Neural progenitor cell (in vitro differentiated cells): ENCODE measurements at regions not wholly inside any gene's neighbourhood (a gene's known extent, or its start where the extent isn't known, plus 50 kb on each side); places are given as distances from the start of the nearest gene placed in this dataset.

ENCODE experiments used
- DNase-seq: peaks from one replicate; pipeline ENCODE4 v3.0.0-alpha.2; 2016; ENCODE audit warnings: low spot score
- H2AFZ ChIP-seq: fragments of 200-600 bp; sonication (generic); replicated peaks from 2 replicates; pipeline ENCODE4 v1.6.1; 2016; ENCODE audit warnings: antibody characterized with exemption
- H3F3A ChIP-seq: fragments of 200-600 bp; sonication (generic); 2 replicates; pipeline ENCODE4 v1.6.1; 2016; ENCODE audit warnings: antibody characterized with exemption, low read depth
- H3K27ac ChIP-seq: fragments of 200-600 bp; sonication (generic); 2 replicates; pipeline ENCODE4 v1.5.1; 2016; ENCODE audit warnings: mild to moderate bottlenecking
- H3K27me3 ChIP-seq: fragments of 200-600 bp; sonication (generic); 2 replicates; pipeline ENCODE4 v1.6.1; 2016; ENCODE audit warnings: mild to moderate bottlenecking, moderate library complexity
- H3K36me3 ChIP-seq: fragments of 200-600 bp; sonication (generic); 2 replicates; pipeline ENCODE4 v1.5.1; 2016
- H3K4me1 ChIP-seq: fragments of 200-600 bp; sonication (generic); 2 replicates; pipeline ENCODE4 v1.6.1; 2016; ENCODE audit warnings: mixed run types
- H3K4me2 ChIP-seq: fragments of 200-600 bp; sonication (generic); 2 replicates; pipeline ENCODE4 v1.6.1; 2016
- H3K4me3 ChIP-seq: fragments of 200-600 bp; sonication (generic); 2 replicates; pipeline ENCODE4 v1.5.1; 2016
- H3K79me2 ChIP-seq: fragments of 200-600 bp; sonication (generic); 2 replicates; pipeline ENCODE4 v1.6.1; 2016; ENCODE audit warnings: low read depth
- H3K9ac ChIP-seq: fragments of 200-600 bp; sonication (generic); 2 replicates; pipeline ENCODE4 v1.6.1; 2016
- H3K9me3 ChIP-seq: fragments of 200-600 bp; sonication (generic); 2 replicates; pipeline ENCODE4 v1.5.1; 2016; ENCODE audit warnings: low read depth
- H4K20me1 ChIP-seq: fragments of 200-600 bp; sonication (generic); 2 replicates; pipeline ENCODE4 v1.6.1; 2016; ENCODE audit warnings: low read depth
- H3K27ac Mint-ChIP-seq: 3 replicates; pipeline ENCODE4 v1.8.0; 2021; ENCODE audit warnings: mixed read lengths
- H3K27me3 Mint-ChIP-seq: 2 replicates; pipeline ENCODE4 v1.8.0; 2022; ENCODE audit warnings: low read depth, mild to moderate bottlenecking, inconsistent platforms, moderate library complexity, mixed read lengths; ENCODE audit not compliant: insufficient read depth
- H3K36me3 Mint-ChIP-seq: 3 replicates; pipeline ENCODE4 v1.8.0; 2021; ENCODE audit warnings: mixed read lengths
- H3K4me1 Mint-ChIP-seq: 3 replicates; pipeline ENCODE4 v1.8.0; 2021; ENCODE audit warnings: mixed read lengths
- H3K4me3 Mint-ChIP-seq: 3 replicates; pipeline ENCODE4 v1.8.0; 2021; ENCODE audit warnings: mild to moderate bottlenecking, moderate library complexity, mixed read lengths
- H3K9me3 Mint-ChIP-seq: 3 replicates; pipeline ENCODE4 v1.8.0; 2020; ENCODE audit warnings: mixed read lengths
- CTCF ChIP-seq: fragments of 200-600 bp; sonication (generic); IDR thresholded peaks from 2 replicates; pipeline ENCODE4 v1.5.1; 2017; ENCODE audit warnings: antibody characterized with exemption, mild to moderate bottlenecking
- EZH2 ChIP-seq: fragments of 200-600 bp; sonication (generic); IDR thresholded peaks from 2 replicates; pipeline ENCODE4 v1.6.1; 2017; ENCODE audit warnings: antibody characterized with exemption, mild to moderate bottlenecking, moderate library complexity
- EZH2phosphoT487 ChIP-seq: fragments of 200-600 bp; sonication (generic); IDR thresholded peaks from 2 replicates; pipeline ENCODE4 v1.6.1; 2017; ENCODE audit warnings: antibody characterized with exemption

GRCh38 chr3:164781755-164782154 lies 296.5 kb downstream of the SI start:
- TF ChIP-seq EZH2phosphoT487 (no peak), EZH2 (no peak), CTCF (no peak)
- no peaks in the 10 kb centered on the region for H3K79me2 ChIP-seq
- no peak overlapping the region for H3K9ac ChIP-seq
- H3K4me3 ChIP-seq: no peak overlapping the region
- H3K4me1 ChIP-seq: no peaks in the 10 kb centered on the region
- Mint-ChIP-seq H3K36me3 (peaks cover 2% of the 10 kb centered on the region), H3K27ac (no peak overlapping the region), H3K9me3 (peaks cover 7% of the 10 kb centered on the region), H3K4me3 (no peak overlapping the region), H3K27me3 (no peaks in the 10 kb centered on the region), H3K4me1 (no peaks in the 10 kb centered on the region)
- H3K9me3 ChIP-seq: no peaks in the 10 kb centered on the region
- no peaks in the 10 kb centered on the region for H3K36me3 ChIP-seq
- H3K27me3 ChIP-seq: no peaks in the 10 kb centered on the region
- no peak for DNase-seq
- no peak overlapping the region for H3K4me2 ChIP-seq
- no peaks in the 10 kb centered on the region for H3F3A ChIP-seq
- no peak overlapping the region for H3K27ac ChIP-seq
- H2AFZ ChIP-seq: no peak overlapping the region
- no peaks in the 10 kb centered on the region for H4K20me1 ChIP-seq

GRCh38 chr3:164779816-164780215 lies 298.5 kb downstream of the SI start:
- DNase-seq: no peak
- H3K9ac ChIP-seq: no peak overlapping the region
- H3K27me3 Mint-ChIP-seq: no peaks in the 10 kb centered on the region
- H3K36me3 ChIP-seq: no peaks in the 10 kb centered on the region
- no peak overlapping the region for H3K4me2 ChIP-seq
- H2AFZ ChIP-seq: no peak overlapping the region
- H3K9me3 Mint-ChIP-seq: peaks cover 2% of the 10 kb centered on the region
- no peaks in the 10 kb centered on the region for H3K9me3 ChIP-seq
- H3F3A ChIP-seq: no peaks in the 10 kb centered on the region
- no peak overlapping the region for H3K27ac ChIP-seq
- H4K20me1 ChIP-seq: no peaks in the 10 kb centered on the region
- no peak overlapping the region for H3K4me3 Mint-ChIP-seq
- no peaks in the 10 kb centered on the region for H3K79me2 ChIP-seq
- no peaks in the 10 kb centered on the region for H3K27me3 ChIP-seq
- no peak overlapping the region for H3K27ac Mint-ChIP-seq
- no peak for TF ChIP-seq EZH2
- no peak for TF ChIP-seq CTCF
- TF ChIP-seq EZH2phosphoT487: no peak
- H3K4me1 Mint-ChIP-seq: no peaks in the 10 kb centered on the region
- H3K36me3 Mint-ChIP-seq: no peaks in the 10 kb centered on the region
- H3K4me3 ChIP-seq: no peak overlapping the region
- no peaks in the 10 kb centered on the region for H3K4me1 ChIP-seq

- H3K79me2 ChIP-seq: no peaks in the 10 kb centered on the region
- no peaks in the 10 kb centered on the region for H4K20me1 ChIP-seq
- H3K9me3 Mint-ChIP-seq: no peaks in the 10 kb centered on the region
- H3K4me3 ChIP-seq: no peak overlapping the region
- no peak for DNase-seq
- no peaks in the 10 kb centered on the region for H3K9me3 ChIP-seq
- no peak overlapping the region for H3K27ac ChIP-seq
- no peak overlapping the region for H3K4me3 Mint-ChIP-seq
- H3K4me1 Mint-ChIP-seq: no peaks in the 10 kb centered on the region
- no peaks in the 10 kb centered on the region for H3K27me3 ChIP-seq
- H3K27me3 Mint-ChIP-seq: no peaks in the 10 kb centered on the region
- H3K4me2 ChIP-seq: no peak overlapping the region
- H3K27ac Mint-ChIP-seq: no peak overlapping the region
- no peaks in the 10 kb centered on the region for H3K4me1 ChIP-seq
- H3K9ac ChIP-seq: no peak overlapping the region
- no peaks in the 10 kb centered on the region for H3K36me3 ChIP-seq
- no peaks in the 10 kb centered on the region for H3K36me3 Mint-ChIP-seq
- no peaks in the 10 kb centered on the region for H3F3A ChIP-seq
- no peak for TF ChIP-seq EZH2phosphoT487
- H2AFZ ChIP-seq: no peak overlapping the region
These were observed 325.5 kb downstream of the SI start for GRCh38 chr3:164752812-164753211.

GRCh38 chr3:164748626-164749025 lies 329.7 kb downstream of the SI start:
- H3K4me1 ChIP-seq: no peaks in the 10 kb centered on the region
- no peaks in the 10 kb centered on the region for H3F3A ChIP-seq
- H3K79me2 ChIP-seq: no peaks in the 10 kb centered on the region
- no peaks in the 10 kb centered on the region for H3K9me3 Mint-ChIP-seq
- no peak overlapping the region for H3K4me3 ChIP-seq
- H3K27me3 Mint-ChIP-seq: no peaks in the 10 kb centered on the region
- no peak overlapping the region for H3K27ac ChIP-seq
- no peaks in the 10 kb centered on the region for H3K36me3 Mint-ChIP-seq
- no peaks in the 10 kb centered on the region for H3K9me3 ChIP-seq
- no peak overlapping the region for H3K4me3 Mint-ChIP-seq
- no peaks in the 10 kb centered on the region for H3K27me3 ChIP-seq
- H3K27ac Mint-ChIP-seq: no peak overlapping the region
- no peaks in the 10 kb centered on the region for H3K4me1 Mint-ChIP-seq
- TF ChIP-seq EZH2 (no peak), EZH2phosphoT487 (no peak)
- H4K20me1 ChIP-seq: no peaks in the 10 kb centered on the region
- no peak for DNase-seq
- H2AFZ ChIP-seq: no peak overlapping the region
- no peaks in the 10 kb centered on the region for H3K36me3 ChIP-seq
- H3K4me2 ChIP-seq: no peak overlapping the region
- H3K9ac ChIP-seq: no peak overlapping the region
